PC-9 (cell line): ENCODE measurements at regions not wholly inside any gene's neighbourhood (a gene's known extent, or its start where the extent isn't known, plus 50 kb on each side); places are given as distances from the start of the nearest gene placed in this dataset.

ENCODE experiments used
- CTCF ChIP-seq: fragments of 200-600 bp; sonication (generic); conservative IDR thresholded peaks from 2 replicates; pipeline ENCODE4 v1.6.1; 2017; ENCODE audit warnings: mixed run types, antibody characterized with exemption, mild to moderate bottlenecking, moderate library complexity
- EZH2 ChIP-seq: fragments of 200-600 bp; sonication (generic); IDR thresholded peaks from 2 replicates; pipeline ENCODE4 v1.8.0; 2017; ENCODE audit warnings: antibody characterized with exemption, low read depth

GRCh38 chr7:45443263-45443662 lies 130.9 kb upstream of the ADCY1 start:
- TF ChIP-seq CTCF (no peak), EZH2 (no peak)
